HL-60 (cell line): ENCODE measurements at regions not wholly inside any gene's neighbourhood (a gene's known extent, or its start where the extent isn't known, plus 50 kb on each side); places are given as distances from the start of the nearest gene placed in this dataset.

ENCODE experiments used
- CTCF ChIP-seq: IDR thresholded peaks from one replicate; pipeline ENCODE4 v1.5.1; 2011; ENCODE audit warnings: low read length, control low read depth, inconsistent platforms; ENCODE audit not compliant: insufficient read depth
- GABPA ChIP-seq: IDR thresholded peaks from 2 replicates; pipeline ENCODE4 v1.6.1; 2012; ENCODE audit warnings: low read depth
- POLR2AphosphoS5 ChIP-seq: IDR thresholded peaks from 2 replicates; pipeline ENCODE4 v1.6.1; 2012; ENCODE audit warnings: low read depth
- REST ChIP-seq: IDR thresholded peaks from 2 replicates; pipeline ENCODE4 v1.6.1; 2012; ENCODE audit warnings: low read depth; ENCODE audit not compliant: insufficient replicate concordance

GRCh38 chr2:220451438-220451837 is 824.0 kb downstream of the SLC4A3 start:
- TF ChIP-seq CTCF (no peak), GABPA (no peak), POLR2AphosphoS5 (no peak), REST (no peak)
